Neural cell (in vitro differentiated cells): ENCODE measurements at regions not wholly inside any gene's neighbourhood (a gene's known extent, or its start where the extent isn't known, plus 50 kb on each side); places are given as distances from the start of the nearest gene placed in this dataset.

Experiments
- H2AFZ ChIP-seq: fragments of 200-600, 300-800 bp; sonication (generic), shearing (Covaris generic); 2 replicates; pipeline ENCODE4 v1.6.0; 2014; ENCODE audit warnings: low read depth, mild to moderate bottlenecking, antibody characterized with exemption, low read length, moderate library complexity
- H3F3A ChIP-seq: fragments of 200-600 bp; shearing (Covaris generic); 2 replicates; pipeline ENCODE4 v1.6.1; 2016; ENCODE audit warnings: mild to moderate bottlenecking, moderate library complexity, mixed read lengths, antibody characterized with exemption, low read length; ENCODE audit not compliant: insufficient read depth, poor library complexity, severe bottlenecking
- H3K27ac ChIP-seq: fragments of 200-600, 300-800 bp; sonication (generic), shearing (Covaris generic); 2 replicates; pipeline ENCODE4 v1.5.1; 2014; ENCODE audit warnings: mild to moderate bottlenecking, low read length, moderate library complexity
- H3K27me3 ChIP-seq: fragments of 300-800, 200-600 bp; sonication (generic), shearing (Covaris generic); 2 replicates; pipeline ENCODE4 v1.6.0; 2014; ENCODE audit warnings: mild to moderate bottlenecking, low read depth, low read length, moderate library complexity; ENCODE audit not compliant: insufficient read depth
- H3K36me3 ChIP-seq: fragments of 300-800, 200-600 bp; sonication (generic), shearing (Covaris generic); 2 replicates; pipeline ENCODE4 v1.5.1; 2014; ENCODE audit warnings: mild to moderate bottlenecking, antibody characterized with exemption, low read length, moderate library complexity; ENCODE audit not compliant: insufficient read depth
- H3K4me2 ChIP-seq: fragments of 300-800, 200-600 bp; sonication (generic), shearing (Covaris generic); 2 replicates; pipeline ENCODE4 v1.6.0; 2014; ENCODE audit warnings: mild to moderate bottlenecking, low read length
- H3K4me3 ChIP-seq: fragments of 300-800, 200-600 bp; sonication (generic), shearing (Covaris generic); 2 replicates; pipeline ENCODE4 v1.5.1; 2014; ENCODE audit warnings: mild to moderate bottlenecking, low read length, moderate library complexity
- H3K79me2 ChIP-seq: fragments of 200-600 bp; shearing (Covaris generic); replicated peaks from 2 replicates; pipeline ENCODE4 v1.6.0; 2014; ENCODE audit warnings: mild to moderate bottlenecking, low read length, moderate library complexity; ENCODE audit not compliant: insufficient read depth
- H3K9ac ChIP-seq: fragments of 300-800, 200-600 bp; sonication (generic), shearing (Covaris generic); 2 replicates; pipeline ENCODE4 v1.6.1; 2016; ENCODE audit warnings: mild to moderate bottlenecking, low read length, mixed read lengths
- H3K9me2 ChIP-seq: fragments of 200-600 bp; shearing (Covaris generic); 2 replicates; pipeline ENCODE4 v1.6.1; 2016; ENCODE audit warnings: mild to moderate bottlenecking, low read length, mixed read lengths; ENCODE audit not compliant: insufficient read depth
- H3K9me3 ChIP-seq: fragments of 200-600, 300-800 bp; sonication (generic), shearing (Covaris generic); 2 replicates; pipeline ENCODE4 v1.6.1; 2016; ENCODE audit warnings: mild to moderate bottlenecking, mixed run types, low read length, moderate library complexity, mixed read lengths
- H4K20me1 ChIP-seq: fragments of 200-600 bp; shearing (Covaris generic); 2 replicates; pipeline ENCODE4 v1.6.1; 2016; ENCODE audit warnings: mild to moderate bottlenecking, mixed run types; ENCODE audit not compliant: insufficient read depth
- CTCF ChIP-seq: fragments of 450-650 bp; IDR thresholded peaks from 2 replicates; pipeline ENCODE4 v1.5.1; 2014; ENCODE audit warnings: antibody characterized with exemption, mild to moderate bottlenecking, moderate library complexity; ENCODE audit not compliant: poor library complexity, severe bottlenecking
- EP300 ChIP-seq: fragments of 450-650 bp; conservative IDR thresholded peaks from 2 replicates; pipeline ENCODE4 v1.6.1; 2014; ENCODE audit warnings: antibody characterized with exemption, mild to moderate bottlenecking, moderate library complexity; ENCODE audit not compliant: poor library complexity, severe bottlenecking
- EZH2 ChIP-seq: fragments of 200-600, 300-800 bp; shearing (Covaris generic), sonication (generic); IDR thresholded peaks from 2 replicates; pipeline ENCODE4 v1.6.1; 2014; ENCODE audit warnings: antibody characterized with exemption, low read length, borderline replicate concordance, mild to moderate bottlenecking; ENCODE audit not compliant: insufficient read depth, poor library complexity, severe bottlenecking
- MXI1 ChIP-seq: fragments of 450-650 bp; conservative IDR thresholded peaks from 2 replicates; pipeline ENCODE4 v1.6.1; 2014; ENCODE audit warnings: antibody characterized with exemption, mild to moderate bottlenecking; ENCODE audit not compliant: poor library complexity, severe bottlenecking
- POLR2AphosphoS5 ChIP-seq: IDR thresholded peaks from 2 replicates; pipeline ENCODE4 v1.6.1; 2012
- RAD21 ChIP-seq: fragments of 450-650 bp; conservative IDR thresholded peaks from 2 replicates; pipeline ENCODE4 v1.6.1; 2014; ENCODE audit warnings: antibody characterized with exemption, mild to moderate bottlenecking, moderate library complexity
- REST ChIP-seq: IDR thresholded peaks from 2 replicates; pipeline ENCODE4 v1.6.1; 2012; ENCODE audit warnings: borderline replicate concordance
- SMC3 ChIP-seq: fragments of 450-650 bp; conservative IDR thresholded peaks from 2 replicates; pipeline ENCODE4 v1.6.1; 2014; ENCODE audit warnings: antibody characterized with exemption, mild to moderate bottlenecking, moderate library complexity; ENCODE audit not compliant: poor library complexity
- TAF1 ChIP-seq: IDR thresholded peaks from 2 replicates; pipeline ENCODE4 v1.6.1; 2012; ENCODE audit warnings: low read depth

GRCh38 chr2:195572895-195573683 is 83.9 kb upstream of the SLC39A10 start:
- Histone ChIP-seq H3K9ac (no peak overlapping the region), H2AFZ (no peak overlapping the region), H3K36me3 (no peaks in the 10 kb centered on the region), H3K27ac (no peak overlapping the region), H3K79me2 (no peaks in the 10 kb centered on the region), H3F3A (no peaks in the 10 kb centered on the region), H3K4me3 (no peak overlapping the region), H3K9me3 (no peaks in the 10 kb centered on the region), H3K4me2 (no peak overlapping the region), H3K9me2 (no peaks in the 10 kb centered on the region), H3K27me3 (no peaks in the 10 kb centered on the region), H4K20me1 (no peaks in the 10 kb centered on the region)
- TF ChIP-seq RAD21 (no peak), CTCF (no peak), REST (no peak), POLR2AphosphoS5 (no peak), TAF1 (no peak), EP300 (no peak), MXI1 (no peak), EZH2 (no peak), SMC3 (no peak)

GRCh38 chr2:195570329-195570728 is 86.7 kb upstream of the SLC39A10 start:
- Histone ChIP-seq H3K9me2 (no peaks in the 10 kb centered on the region), H3K27ac (no peak overlapping the region), H3K79me2 (no peaks in the 10 kb centered on the region), H3K9me3 (no peaks in the 10 kb centered on the region), H3K9ac (no peak overlapping the region), H3F3A (no peaks in the 10 kb centered on the region), H3K27me3 (no peaks in the 10 kb centered on the region), H4K20me1 (no peaks in the 10 kb centered on the region), H3K4me3 (no peak overlapping the region), H2AFZ (no peak overlapping the region), H3K4me2 (no peak overlapping the region), H3K36me3 (no peaks in the 10 kb centered on the region)
- TF ChIP-seq MXI1 (no peak), TAF1 (no peak), EP300 (no peak), RAD21 (no peak), EZH2 (no peak), CTCF (no peak), REST (no peak), POLR2AphosphoS5 (no peak), SMC3 (no peak)
